ENCODE measurements at regions not wholly inside any gene's neighbourhood (a gene's known extent, or its start where the extent isn't known, plus 50 kb on each side); places are given as distances from the start of the nearest gene placed in this dataset.

DNA sequence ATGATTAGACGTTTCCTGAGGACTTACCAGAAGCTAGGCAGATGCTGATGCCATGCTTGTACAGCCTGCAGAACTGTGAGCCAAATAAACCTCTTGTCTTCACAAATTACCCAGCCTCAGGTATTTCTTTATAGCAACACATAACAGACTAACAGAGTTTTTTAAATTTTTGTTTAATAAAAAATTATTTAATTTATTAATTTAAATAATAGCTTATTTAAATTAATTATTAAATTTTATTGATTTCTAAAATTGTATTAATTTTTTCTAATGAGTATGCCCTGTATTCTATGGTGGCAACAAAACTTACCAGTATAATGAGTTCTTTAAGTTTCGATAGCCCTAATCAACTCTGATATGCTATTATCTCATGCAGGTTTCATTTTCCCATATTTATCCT, 259.8 kb downstream of the IKZF2 start:
- TF ChIP-seq, protein P1, sequence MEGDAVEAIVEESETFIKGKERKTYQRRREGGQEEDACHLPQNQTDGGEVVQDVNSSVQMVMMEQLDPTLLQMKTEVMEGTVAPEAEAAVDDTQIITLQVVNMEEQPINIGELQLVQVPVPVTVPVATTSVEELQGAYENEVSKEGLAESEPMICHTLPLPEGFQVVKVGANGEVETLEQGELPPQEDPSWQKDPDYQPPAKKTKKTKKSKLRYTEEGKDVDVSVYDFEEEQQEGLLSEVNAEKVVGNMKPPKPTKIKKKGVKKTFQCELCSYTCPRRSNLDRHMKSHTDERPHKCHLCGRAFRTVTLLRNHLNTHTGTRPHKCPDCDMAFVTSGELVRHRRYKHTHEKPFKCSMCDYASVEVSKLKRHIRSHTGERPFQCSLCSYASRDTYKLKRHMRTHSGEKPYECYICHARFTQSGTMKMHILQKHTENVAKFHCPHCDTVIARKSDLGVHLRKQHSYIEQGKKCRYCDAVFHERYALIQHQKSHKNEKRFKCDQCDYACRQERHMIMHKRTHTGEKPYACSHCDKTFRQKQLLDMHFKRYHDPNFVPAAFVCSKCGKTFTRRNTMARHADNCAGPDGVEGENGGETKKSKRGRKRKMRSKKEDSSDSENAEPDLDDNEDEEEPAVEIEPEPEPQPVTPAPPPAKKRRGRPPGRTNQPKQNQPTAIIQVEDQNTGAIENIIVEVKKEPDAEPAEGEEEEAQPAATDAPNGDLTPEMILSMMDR (IDR thresholded peaks at IDR 0.05), result no peak
- no peak for TF ChIP-seq POLR2A (IDR thresholded peaks at IDR 0.05)
